ENCODE measurements at regions not wholly inside any gene's neighbourhood (a gene's known extent, or its start where the extent isn't known, plus 50 kb on each side); places are given as distances from the start of the nearest gene placed in this dataset.

DNA sequence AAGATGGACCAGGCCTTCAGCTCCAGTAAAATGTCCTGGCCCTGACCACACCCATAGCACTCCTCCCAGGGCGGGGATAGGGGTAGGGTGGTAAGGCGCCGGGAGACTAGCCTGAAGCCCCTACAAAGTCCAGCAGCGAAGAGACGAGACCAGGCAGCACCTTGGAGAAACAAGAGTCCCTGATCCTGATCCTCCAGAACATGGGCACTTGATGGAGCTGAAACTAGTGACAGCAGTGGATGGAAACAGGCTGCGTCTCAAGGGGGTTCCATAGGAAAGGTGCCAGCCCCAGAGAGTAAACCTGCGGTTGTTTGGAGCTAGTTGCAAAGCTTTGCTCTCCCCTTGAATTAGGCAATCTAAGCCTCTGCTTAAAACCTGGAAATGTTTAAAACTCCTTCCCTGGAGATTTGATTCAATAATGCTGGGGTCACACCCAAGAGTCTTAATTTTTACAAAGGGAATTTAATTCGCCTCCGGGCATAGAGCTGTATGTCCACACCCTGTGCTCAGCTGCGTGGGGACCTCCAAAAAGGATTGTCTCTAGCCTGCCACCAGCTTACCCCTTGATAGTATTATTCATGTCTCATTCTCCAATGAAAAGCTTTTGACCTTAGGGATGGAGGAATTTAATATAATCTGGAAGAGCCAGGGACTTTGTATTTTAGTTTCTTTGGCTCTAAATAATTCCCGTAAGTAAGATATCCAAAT, 258.6 kb downstream of the PMP22 start:
- TF ChIP-seq SMAD3 (CRISPR knock-in tag; IDR thresholded peaks at IDR 0.05; ENCODE audit: borderline replicate concordance), result no peak
- TF ChIP-seq, protein P1, sequence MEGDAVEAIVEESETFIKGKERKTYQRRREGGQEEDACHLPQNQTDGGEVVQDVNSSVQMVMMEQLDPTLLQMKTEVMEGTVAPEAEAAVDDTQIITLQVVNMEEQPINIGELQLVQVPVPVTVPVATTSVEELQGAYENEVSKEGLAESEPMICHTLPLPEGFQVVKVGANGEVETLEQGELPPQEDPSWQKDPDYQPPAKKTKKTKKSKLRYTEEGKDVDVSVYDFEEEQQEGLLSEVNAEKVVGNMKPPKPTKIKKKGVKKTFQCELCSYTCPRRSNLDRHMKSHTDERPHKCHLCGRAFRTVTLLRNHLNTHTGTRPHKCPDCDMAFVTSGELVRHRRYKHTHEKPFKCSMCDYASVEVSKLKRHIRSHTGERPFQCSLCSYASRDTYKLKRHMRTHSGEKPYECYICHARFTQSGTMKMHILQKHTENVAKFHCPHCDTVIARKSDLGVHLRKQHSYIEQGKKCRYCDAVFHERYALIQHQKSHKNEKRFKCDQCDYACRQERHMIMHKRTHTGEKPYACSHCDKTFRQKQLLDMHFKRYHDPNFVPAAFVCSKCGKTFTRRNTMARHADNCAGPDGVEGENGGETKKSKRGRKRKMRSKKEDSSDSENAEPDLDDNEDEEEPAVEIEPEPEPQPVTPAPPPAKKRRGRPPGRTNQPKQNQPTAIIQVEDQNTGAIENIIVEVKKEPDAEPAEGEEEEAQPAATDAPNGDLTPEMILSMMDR (IDR thresholded peaks at IDR 0.05), result no peak
- TF ChIP-seq, protein P2, sequence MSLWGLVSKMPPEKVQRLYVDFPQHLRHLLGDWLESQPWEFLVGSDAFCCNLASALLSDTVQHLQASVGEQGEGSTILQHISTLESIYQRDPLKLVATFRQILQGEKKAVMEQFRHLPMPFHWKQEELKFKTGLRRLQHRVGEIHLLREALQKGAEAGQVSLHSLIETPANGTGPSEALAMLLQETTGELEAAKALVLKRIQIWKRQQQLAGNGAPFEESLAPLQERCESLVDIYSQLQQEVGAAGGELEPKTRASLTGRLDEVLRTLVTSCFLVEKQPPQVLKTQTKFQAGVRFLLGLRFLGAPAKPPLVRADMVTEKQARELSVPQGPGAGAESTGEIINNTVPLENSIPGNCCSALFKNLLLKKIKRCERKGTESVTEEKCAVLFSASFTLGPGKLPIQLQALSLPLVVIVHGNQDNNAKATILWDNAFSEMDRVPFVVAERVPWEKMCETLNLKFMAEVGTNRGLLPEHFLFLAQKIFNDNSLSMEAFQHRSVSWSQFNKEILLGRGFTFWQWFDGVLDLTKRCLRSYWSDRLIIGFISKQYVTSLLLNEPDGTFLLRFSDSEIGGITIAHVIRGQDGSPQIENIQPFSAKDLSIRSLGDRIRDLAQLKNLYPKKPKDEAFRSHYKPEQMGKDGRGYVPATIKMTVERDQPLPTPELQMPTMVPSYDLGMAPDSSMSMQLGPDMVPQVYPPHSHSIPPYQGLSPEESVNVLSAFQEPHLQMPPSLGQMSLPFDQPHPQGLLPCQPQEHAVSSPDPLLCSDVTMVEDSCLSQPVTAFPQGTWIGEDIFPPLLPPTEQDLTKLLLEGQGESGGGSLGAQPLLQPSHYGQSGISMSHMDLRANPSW (CRISPR knock-in tag; conservative IDR thresholded peaks at IDR 0.05; ENCODE audit: low read depth), result no peak

All from WTC11 (cell line).